CD4-positive, CD25-positive, alpha-beta regulatory T cell (primary cell): ENCODE measurements at regions not wholly inside any gene's neighbourhood (a gene's known extent, or its start where the extent isn't known, plus 50 kb on each side); places are given as distances from the start of the nearest gene placed in this dataset.
"Not testable (repeated sequence)": the region's sequence is repeated elsewhere in the genome, so short reads cannot be mapped to it uniquely, and the experiment has no call there.

ENCODE experiments used
- ATAC-seq, 2 donors: fragments of 150-1000 bp; cut with Tn5 transposase; one replicate each; pipeline ENCODE4 v1.10.0; 2021; ENCODE audit warnings: low read depth in 2 of 2, moderate number of reproducible peaks in 2 of 2, moderate library complexity in 1 of 2
- DNase-seq, 3 donors: peaks; one replicate each; pipeline versions ENCODE4 v3.0.0 to v3.0.0-alpha.2; 2012 to 2022; ENCODE audit warnings: mixed read lengths in 1 of 3
- H3K27ac ChIP-seq: one replicate; pipeline ENCODE4 v1.7.0; 2013; ENCODE audit warnings: mild to moderate bottlenecking, low read length; ENCODE audit not compliant: insufficient read depth, poor library complexity, severe bottlenecking
- H3K27me3 ChIP-seq: one replicate; pipeline ENCODE4 v1.7.0; 2013; ENCODE audit warnings: low read length; ENCODE audit not compliant: control insufficient read depth, insufficient read depth
- H3K36me3 ChIP-seq: one replicate; pipeline ENCODE4 v1.7.0; 2013; ENCODE audit warnings: mild to moderate bottlenecking, low read length, moderate library complexity; ENCODE audit not compliant: control insufficient read depth, insufficient read depth
- H3K4me1 ChIP-seq: 2 replicates; pipeline ENCODE4 v1.7.0; 2013; ENCODE audit warnings: mild to moderate bottlenecking, low read length; ENCODE audit not compliant: insufficient read depth, control insufficient read depth, poor library complexity, severe bottlenecking
- H3K4me3 ChIP-seq: one replicate; pipeline ENCODE4 v1.7.0; 2013; ENCODE audit warnings: low read depth, mild to moderate bottlenecking, low read length, moderate library complexity
- H3K9me3 ChIP-seq, 2 experiments: 1 replicate in 1 of 2; 2 replicates in 1 of 2; pipeline ENCODE4 v1.7.0; 2013; ENCODE audit warnings: low read length in 2 of 2, mild to moderate bottlenecking in 1 of 2, moderate library complexity in 1 of 2; ENCODE audit not compliant: control insufficient read depth in 2 of 2
- H3K27ac Mint-ChIP-seq, 3 donors: one replicate each; pipeline ENCODE4 v1.8.0; 2020 to 2022; ENCODE audit warnings: mild to moderate bottlenecking in 3 of 3, mixed read lengths in 3 of 3, moderate library complexity in 2 of 3
- H3K27me3 Mint-ChIP-seq: one replicate; pipeline ENCODE4 v1.8.0; 2022; ENCODE audit warnings: mild to moderate bottlenecking, mixed read lengths
- H3K36me3 Mint-ChIP-seq: one replicate; pipeline ENCODE4 v1.8.0; 2020; ENCODE audit warnings: mixed read lengths
- H3K4me1 Mint-ChIP-seq, 4 donors: one replicate each; pipeline ENCODE4 v1.8.0; 2020 to 2022; ENCODE audit warnings: mixed read lengths in 4 of 4, mild to moderate bottlenecking in 1 of 4
- H3K4me3 Mint-ChIP-seq, 4 donors: one replicate each; pipeline ENCODE4 v1.8.0; 2020 to 2022; ENCODE audit warnings: mild to moderate bottlenecking in 4 of 4, mixed read lengths in 4 of 4, moderate library complexity in 3 of 4
- H3K9me3 Mint-ChIP-seq, 7 donors: one replicate each; pipeline ENCODE4 v1.8.0; 2020 to 2022; ENCODE audit warnings: mixed read lengths in 7 of 7, mild to moderate bottlenecking in 3 of 7, moderate library complexity in 2 of 7

GRCh38 chr16:48682971-48683370 lies 73.0 kb upstream of the N4BP1 start:
- H3K27ac ChIP-seq = no peak overlapping the region
- no peaks in the 10 kb centered on the region for H3K9me3 ChIP-seq
- H3K4me3 ChIP-seq = no peak overlapping the region
- H3K27me3 ChIP-seq = no peaks in the 10 kb centered on the region
- no peak for DNase-seq
- Mint-ChIP-seq H3K27me3 (peaks cover 22% of the 10 kb centered on the region), H3K4me1 (peaks cover 0 to 3% (median 1%) of the 10 kb centered on the region in 4 donors), H3K9me3 (peaks cover 0 to 1% (median 0%) of the 10 kb centered on the region in 7 donors), H3K36me3 (no peaks in the 10 kb centered on the region), H3K4me3 (no peak overlapping the region), H3K27ac (no peak overlapping the region)
- no peak for ATAC-seq
- H3K4me1 ChIP-seq = peaks cover 3% of the 10 kb centered on the region
- no peaks in the 10 kb centered on the region for H3K36me3 ChIP-seq

GRCh38 chr16:48681520-48681919 lies 71.5 kb upstream of the N4BP1 start:
- H3K27me3 Mint-ChIP-seq = peaks cover 12% of the 10 kb centered on the region
- H3K4me1 Mint-ChIP-seq = peaks cover 0 to 2% (median under 1%) of the 10 kb centered on the region in 4 donors
- no peaks in the 10 kb centered on the region for H3K9me3 ChIP-seq
- H3K4me3 Mint-ChIP-seq = no peak overlapping the region
- DNase-seq (no peak), ATAC-seq (no peak)
- H3K9me3 Mint-ChIP-seq = peaks cover 0 to 1% (median 0%) of the 10 kb centered on the region in 7 donors
- H3K36me3 ChIP-seq = no peaks in the 10 kb centered on the region
- no peaks in the 10 kb centered on the region for H3K4me1 ChIP-seq
- H3K27me3 ChIP-seq = no peaks in the 10 kb centered on the region
- no peak overlapping the region for H3K27ac ChIP-seq
- H3K4me3 ChIP-seq = no peak overlapping the region
- no peak overlapping the region for H3K27ac Mint-ChIP-seq
- no peaks in the 10 kb centered on the region for H3K36me3 Mint-ChIP-seq

GRCh38 chr16:48680881-48681280 lies 70.9 kb upstream of the N4BP1 start:
- H3K4me3 ChIP-seq = no peak overlapping the region
- H3K27ac ChIP-seq = no peak overlapping the region
- H3K27me3 Mint-ChIP-seq = peaks cover 10% of the 10 kb centered on the region
- H3K27me3 ChIP-seq = no peaks in the 10 kb centered on the region
- H3K36me3 ChIP-seq = no peaks in the 10 kb centered on the region
- H3K4me1 ChIP-seq = no peaks in the 10 kb centered on the region
- ATAC-seq = no peak
- peaks cover 0 to 1% (median 0%) of the 10 kb centered on the region in 7 donors for H3K9me3 Mint-ChIP-seq
- H3K4me1 Mint-ChIP-seq = no peaks in the 10 kb centered on the region
- no peak overlapping the region for H3K4me3 Mint-ChIP-seq
- no peaks in the 10 kb centered on the region for H3K36me3 Mint-ChIP-seq
- H3K9me3 ChIP-seq = no peaks in the 10 kb centered on the region
- no peak for DNase-seq
- H3K27ac Mint-ChIP-seq = no peak overlapping the region

GRCh38 chr16:48676836-48677235 lies 66.9 kb upstream of the N4BP1 start:
- Mint-ChIP-seq H3K4me1 (no peaks in the 10 kb centered on the region), H3K36me3 (no peaks in the 10 kb centered on the region), H3K4me3 (no peak overlapping the region), H3K9me3 (peaks cover 0 to 5% (median 3%) of the 10 kb centered on the region in 7 donors), H3K27ac (no peak overlapping the region), H3K27me3 (peaks cover 16% of the 10 kb centered on the region)
- no peak overlapping the region for H3K27ac ChIP-seq
- H3K9me3 ChIP-seq = no peaks in the 10 kb centered on the region
- no peak for DNase-seq
- no peaks in the 10 kb centered on the region for H3K36me3 ChIP-seq
- ATAC-seq = no peak
- H3K27me3 ChIP-seq = no peaks in the 10 kb centered on the region
- H3K4me3 ChIP-seq = no peak overlapping the region
- no peaks in the 10 kb centered on the region for H3K4me1 ChIP-seq

- DNase-seq, H3K4me3 ChIP-seq, H3K4me1 ChIP-seq, H3K4me1 Mint-ChIP-seq, H3K4me3 Mint-ChIP-seq, H3K27ac ChIP-seq, H3K36me3 ChIP-seq, H3K36me3 Mint-ChIP-seq, H3K27ac Mint-ChIP-seq, ATAC-seq, H3K9me3 ChIP-seq, H3K27me3 ChIP-seq: not testable (repeated sequence)
- Mint-ChIP-seq H3K27me3 (peaks cover 15% of the 10 kb centered on the region), H3K9me3 (peaks cover 0 to 19% (median 2%) of the 10 kb centered on the region in 7 donors)
Measured at GRCh38 chr16:48668184-48668583, 58.2 kb upstream of the N4BP1 start.

GRCh38 chr16:48659940-48660339 lies 50.0 kb upstream of the N4BP1 start:
- H3K36me3 ChIP-seq = no peaks in the 10 kb centered on the region
- peaks cover 1 to 26% (median 15%) of the 10 kb centered on the region in 7 donors for H3K9me3 Mint-ChIP-seq
- H3K27ac Mint-ChIP-seq = no peak overlapping the region
- peaks cover 10% of the 10 kb centered on the region for H3K27me3 Mint-ChIP-seq
- H3K4me1 ChIP-seq = no peaks in the 10 kb centered on the region
- H3K9me3 ChIP-seq = peaks cover 10 to 11% of the 10 kb centered on the region in 2 experiments
- H3K4me3 ChIP-seq = no peak overlapping the region
- no peak overlapping the region for H3K27ac ChIP-seq
- ATAC-seq = no peak
- no peak overlapping the region for H3K4me3 Mint-ChIP-seq
- no peaks in the 10 kb centered on the region for H3K4me1 Mint-ChIP-seq
- no peak for DNase-seq
- no peaks in the 10 kb centered on the region for H3K36me3 Mint-ChIP-seq
- no peaks in the 10 kb centered on the region for H3K27me3 ChIP-seq
